LNCAP (cell line): ENCODE measurements at regions not wholly inside any gene's neighbourhood (a gene's known extent, or its start where the extent isn't known, plus 50 kb on each side); places are given as distances from the start of the nearest gene placed in this dataset.

ENCODE experiments used
- TF ChIP-seq, protein P1 (sequence below): fragments of 450-650 bp; IDR thresholded peaks from 2 replicates; pipeline ENCODE4 v1.5.1; 2017; ENCODE audit warnings: mild to moderate bottlenecking

DNA sequence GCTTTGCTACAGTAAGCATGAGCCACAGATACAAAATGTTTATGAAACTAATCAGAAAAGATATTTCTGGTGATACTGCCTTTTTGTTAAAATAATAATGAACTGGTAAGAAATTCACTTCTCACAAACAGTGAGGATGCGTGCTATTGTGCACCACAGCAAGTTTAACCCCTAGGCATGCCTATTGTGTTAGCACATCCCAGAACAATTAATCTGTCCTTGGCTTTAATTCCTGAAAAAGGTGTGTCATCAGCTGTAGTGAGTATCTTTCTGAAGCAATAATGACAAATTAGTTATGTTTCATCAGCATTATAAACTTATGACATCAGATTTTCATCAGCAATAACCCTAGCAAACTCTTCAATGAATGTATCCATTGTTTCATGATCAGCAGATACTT lies 1307.2 kb downstream of the EFNA5 start:
- TF ChIP-seq, protein P1, sequence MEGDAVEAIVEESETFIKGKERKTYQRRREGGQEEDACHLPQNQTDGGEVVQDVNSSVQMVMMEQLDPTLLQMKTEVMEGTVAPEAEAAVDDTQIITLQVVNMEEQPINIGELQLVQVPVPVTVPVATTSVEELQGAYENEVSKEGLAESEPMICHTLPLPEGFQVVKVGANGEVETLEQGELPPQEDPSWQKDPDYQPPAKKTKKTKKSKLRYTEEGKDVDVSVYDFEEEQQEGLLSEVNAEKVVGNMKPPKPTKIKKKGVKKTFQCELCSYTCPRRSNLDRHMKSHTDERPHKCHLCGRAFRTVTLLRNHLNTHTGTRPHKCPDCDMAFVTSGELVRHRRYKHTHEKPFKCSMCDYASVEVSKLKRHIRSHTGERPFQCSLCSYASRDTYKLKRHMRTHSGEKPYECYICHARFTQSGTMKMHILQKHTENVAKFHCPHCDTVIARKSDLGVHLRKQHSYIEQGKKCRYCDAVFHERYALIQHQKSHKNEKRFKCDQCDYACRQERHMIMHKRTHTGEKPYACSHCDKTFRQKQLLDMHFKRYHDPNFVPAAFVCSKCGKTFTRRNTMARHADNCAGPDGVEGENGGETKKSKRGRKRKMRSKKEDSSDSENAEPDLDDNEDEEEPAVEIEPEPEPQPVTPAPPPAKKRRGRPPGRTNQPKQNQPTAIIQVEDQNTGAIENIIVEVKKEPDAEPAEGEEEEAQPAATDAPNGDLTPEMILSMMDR = no peak

- TF ChIP-seq, protein P1 = no peak
Measured at GRCh38 chr5:106361905-106362304, 1308.8 kb downstream of the EFNA5 start.

GRCh38 chr5:106331415-106331814 lies 1339.3 kb downstream of the EFNA5 start:
- TF ChIP-seq, protein P1 = no peak

- TF ChIP-seq, protein P1 = no peak
Measured at GRCh38 chr5:106324356-106324755, 1346.4 kb downstream of the EFNA5 start.

DNA sequence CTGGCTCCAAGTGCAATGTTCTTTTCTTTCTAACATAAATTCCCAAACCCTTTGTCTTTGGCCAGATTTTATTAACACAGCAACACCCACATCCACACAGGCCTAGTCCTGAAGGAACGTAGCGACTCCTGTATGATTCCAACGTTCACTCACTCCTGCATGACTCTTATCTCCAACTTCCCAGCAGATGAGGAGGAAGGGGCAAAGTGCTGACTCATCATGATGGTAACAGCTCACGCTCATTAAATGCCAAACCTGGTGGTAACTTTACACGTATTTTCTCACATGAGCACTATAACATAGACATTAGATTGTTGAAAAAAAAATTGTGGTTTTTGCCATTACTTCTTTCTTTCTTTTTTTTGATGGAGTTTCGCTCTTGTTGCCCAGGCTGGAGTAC lies 1349.5 kb downstream of the EFNA5 start:
- TF ChIP-seq, protein P1 = no peak

- TF ChIP-seq, protein P1 = no peak
Measured at GRCh38 chr5:106314221-106314824, 1356.4 kb downstream of the EFNA5 start.

- TF ChIP-seq, protein P1 = no peak
Measured at GRCh38 chr5:106312360-106312759, 1358.4 kb downstream of the EFNA5 start.
